ENCODE measurements at regions not wholly inside any gene's neighbourhood (a gene's known extent, or its start where the extent isn't known, plus 50 kb on each side); places are given as distances from the start of the nearest gene placed in this dataset.

GRCh38 chr4:31234901-31235300, 514.7 kb downstream of the PCDH7 start:
- TF ChIP-seq CTCF (IDR thresholded peaks at IDR 0.05) (no peak), EZH2 (IDR thresholded peaks at IDR 0.05) (no peak)

All from neural progenitor cell (in vitro differentiated cells).